ENCODE measurements at regions not wholly inside any gene's neighbourhood (a gene's known extent, or its start where the extent isn't known, plus 50 kb on each side); places are given as distances from the start of the nearest gene placed in this dataset.

- H2BK120ac ChIP-seq (replicated peaks; ENCODE audit: low read depth, low read length): no peak overlapping the region
- H4K20me1 ChIP-seq (replicated peaks in 1 of 2; ENCODE audit: control insufficient read depth in 1 of 2, insufficient read depth in 2 of 2, low read length in 2 of 2): no peaks in the 10 kb centered on the region
- no peak overlapping the region for H3K9ac ChIP-seq (replicated peaks in 1 of 4; ENCODE audit: extremely low read depth in 1 of 4, low read depth in 3 of 4, low read length in 3 of 4)
- no peak overlapping the region for H3K4me2 ChIP-seq (ENCODE audit: insufficient read depth in 1 of 2, low read depth in 2 of 2, low read length in 2 of 2)
- H3K79me1 ChIP-seq (ENCODE audit: low read depth, low read length): no peaks in the 10 kb centered on the region
- WGBS, 2 experiments (ENCODE audit: extremely low coverage in 1 of 2, insufficient coverage in 1 of 2, insufficient read length in 1 of 2, insufficient replicate concordance in 2 of 2, low coverage in 1 of 2, low lambda C conversion rate in 2 of 2, missing lambda C conversion rate in 1 of 2): 88% methylated on average over 1 of the region's 2 CpGs; no CpG with 5 or more reads in 1 of the 2 experiments
- FAIRE-seq (no peak), DNase-seq (ENCODE audit: low read depth in 1 of 2, low spot score in 2 of 2) (no peak)
- no peaks in the 10 kb centered on the region for H3K4me1 ChIP-seq (replicated peaks in 1 of 4; ENCODE audit: control insufficient read depth in 3 of 4, insufficient read depth in 4 of 4, low read length in 3 of 4)
- no peak for TF ChIP-seq MAFK (IDR thresholded peaks at IDR 0.05; ENCODE audit: low read depth, low read length)
- TF ChIP-seq TAF7 (optimal IDR thresholded peaks at IDR 0.05; ENCODE audit: borderline replicate concordance, low read depth, low read length): no peak
- TF ChIP-seq POLR2A (IDR thresholded peaks at IDR 0.05; ENCODE audit: control extremely low read depth in 1 of 2, low read depth in 2 of 2, low read length in 2 of 2): no peak
- no peak for TF ChIP-seq CEBPB (IDR thresholded peaks at IDR 0.05; ENCODE audit: low read depth, low read length)
- TF ChIP-seq CTBP2 (IDR thresholded peaks at IDR 0.05; ENCODE audit: borderline replicate concordance, insufficient read depth, insufficient read length, low read length): no peak
- TF ChIP-seq TEAD4 (IDR thresholded peaks at IDR 0.05; ENCODE audit: low read depth, low read length): no peak
- TF ChIP-seq ZNF274 (IDR thresholded peaks at IDR 0.05; ENCODE audit: borderline replicate concordance, extremely low read depth, low read length): no peak
- H3K36me3 ChIP-seq (ENCODE audit: control insufficient read depth in 2 of 4, insufficient read depth in 4 of 4, low read length in 3 of 4): no peaks in the 10 kb centered on the region
- H3K4me3 ChIP-seq (ENCODE audit: extremely low read depth in 1 of 4, insufficient read depth in 2 of 4, low read depth in 3 of 4, low read length in 4 of 4): no peak overlapping the region
- no peak overlapping the region for H2BK15ac ChIP-seq (ENCODE audit: low read length)
- CTCF ChIA-PET (ENCODE audit: partially characterized antibody): interaction anchor here (0.9 to 1.2 kb wide), 2 partner anchors 12 to 15 kb away, joined by 3 read pairs; no protein-coding TSS in a partner anchor
- H3K27ac ChIP-seq (ENCODE audit: low read depth, low read length): no peak overlapping the region
- H4K8ac ChIP-seq (ENCODE audit: extremely low read depth, insufficient read depth, low read length): no peak overlapping the region
- no peak overlapping the region for H3K23ac ChIP-seq (ENCODE audit: insufficient read length)
- H3K14ac ChIP-seq (ENCODE audit: insufficient read length): no peak overlapping the region
- H3K56ac ChIP-seq (replicated peaks; ENCODE audit: insufficient read length, low read depth, low read length): no peak overlapping the region
- no peak overlapping the region for H2BK12ac ChIP-seq (ENCODE audit: low read depth, low read length)
- H2BK20ac ChIP-seq (ENCODE audit: low read length): no peak overlapping the region
- 0 out of 2 replicates have a peak overlapping the region, but pooled peaks have one; percentile 13 for H2AFZ ChIP-seq (ENCODE audit: low read length)
- H3K27me3 ChIP-seq (replicated peaks in 1 of 4; ENCODE audit: control insufficient read depth in 3 of 4, extremely low read depth in 1 of 4, insufficient read depth in 3 of 4, low read length in 3 of 4): no peaks in the 10 kb centered on the region
- H2BK5ac ChIP-seq (ENCODE audit: low read depth, low read length): no peak overlapping the region
- no peaks in the 10 kb centered on the region for H3K9me3 ChIP-seq (ENCODE audit: insufficient read depth in 2 of 2, low read depth in 1 of 2, low read length in 1 of 2)
- H3K79me2 ChIP-seq (ENCODE audit: control insufficient read depth in 1 of 2, insufficient read depth in 2 of 2, low read length in 2 of 2): no peaks in the 10 kb centered on the region
- no peak overlapping the region for H4K5ac ChIP-seq (ENCODE audit: insufficient read length, low read depth, low read length)
- no peak overlapping the region for H3K4ac ChIP-seq (replicated peaks; ENCODE audit: insufficient read length, low read depth, low read length)
- 0 out of 2 replicates have a peak, but pooled peaks cover 2% of the 10 kb centered on the region for H3K23me2 ChIP-seq (ENCODE audit: low read depth, low read length)
- H4K91ac ChIP-seq (replicated peaks; ENCODE audit: insufficient read length, low read length): no peak overlapping the region
- POLR2A ChIA-PET (ENCODE audit: partially characterized antibody): no interaction called here
- H3K18ac ChIP-seq (ENCODE audit: extremely low read depth, low read length): no peak overlapping the region
- no peak overlapping the region for H2AK5ac ChIP-seq (ENCODE audit: low read depth, low read length)
These were observed 220.5 kb downstream of the NECTIN3 start for GRCh38 chr3:111292117-111292516.

All from H1 (cell line).